ENCODE measurements at regions not wholly inside any gene's neighbourhood (a gene's known extent, or its start where the extent isn't known, plus 50 kb on each side); places are given as distances from the start of the nearest gene placed in this dataset.

DNA sequence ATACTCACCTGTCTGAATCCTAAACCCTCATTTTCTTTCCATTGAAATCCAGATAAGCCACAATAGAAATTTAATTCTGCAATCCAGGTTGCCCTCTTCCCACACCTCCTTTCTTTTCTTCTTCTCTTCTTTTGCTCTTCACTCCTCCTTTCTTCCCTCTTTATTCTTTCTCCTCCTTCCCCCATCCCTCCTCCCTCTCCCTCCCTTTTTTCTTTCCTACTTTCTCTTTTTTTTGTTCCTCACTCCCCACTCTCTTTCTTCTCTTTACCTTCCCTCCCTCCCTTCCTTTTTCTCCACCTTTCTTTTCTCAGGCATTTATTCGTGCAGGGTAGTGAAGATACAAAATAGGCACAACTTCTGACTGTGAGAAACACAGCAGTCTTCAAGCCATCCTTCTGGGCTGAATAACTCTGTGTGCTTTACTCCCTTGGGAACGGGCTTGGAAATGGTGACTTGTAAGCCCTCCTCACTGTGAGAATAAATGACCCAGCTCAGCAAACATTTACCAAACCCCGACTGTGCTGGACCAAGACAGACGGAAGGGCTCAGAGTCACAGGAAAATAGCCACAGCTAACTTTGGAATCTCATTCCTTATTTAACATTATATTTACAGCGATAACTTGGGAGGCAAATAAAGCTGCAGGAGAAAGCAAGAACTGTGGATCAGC lies 140.8 kb downstream of the HAPSTR1 start:
- in situ Hi-C loops (cut with MboI; ENCODE audit: low pct_unique_long_range_greater_than_20kb, low sequenced_read_pairs): no loop called here
- DNase-seq: no peak

DNA sequence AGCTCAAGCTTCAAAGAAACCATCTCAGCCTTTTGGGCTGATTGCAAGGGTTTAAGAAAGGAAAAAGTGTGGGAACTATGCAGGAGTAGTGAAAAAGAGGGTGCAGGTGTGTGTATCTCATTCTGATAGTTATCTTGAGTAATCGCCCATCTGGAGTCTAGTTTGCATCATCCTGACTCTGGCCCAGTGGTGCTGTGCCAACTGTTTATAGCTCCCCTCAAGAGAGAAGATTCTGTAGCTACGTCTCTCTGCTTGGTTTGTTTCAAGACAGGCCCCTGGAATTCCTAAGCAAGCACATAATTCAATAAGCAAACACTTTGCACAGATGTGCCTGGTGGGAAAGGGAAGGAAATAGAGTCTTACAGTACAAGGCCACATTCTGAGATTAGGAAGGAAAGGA lies 144.4 kb downstream of the HAPSTR1 start:
- in situ Hi-C loops (cut with MboI; ENCODE audit: low pct_unique_long_range_greater_than_20kb, low sequenced_read_pairs): no loop called here
- DNase-seq: no peak

DNA sequence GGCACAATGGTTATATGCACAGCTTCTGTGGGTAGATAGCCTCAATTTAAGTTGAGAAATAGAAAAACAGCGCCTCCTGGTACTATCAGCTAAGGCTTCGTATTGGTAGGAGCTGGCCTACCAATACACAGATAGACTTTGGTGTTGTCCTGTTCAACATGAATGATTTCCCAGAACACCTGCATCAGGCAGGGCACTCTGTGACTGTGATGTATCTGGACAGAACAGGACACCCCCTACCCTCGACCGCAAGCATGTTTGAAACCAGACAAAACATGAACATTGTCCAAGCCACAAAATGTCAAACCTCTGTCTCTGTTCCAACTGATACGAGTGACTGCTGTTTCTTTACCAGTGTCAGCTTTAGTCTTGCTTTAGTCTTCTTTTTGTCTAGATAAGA lies 144.9 kb downstream of the HAPSTR1 start:
- in situ Hi-C loops (cut with MboI; ENCODE audit: low pct_unique_long_range_greater_than_20kb, low sequenced_read_pairs): no loop called here
- no peak for DNase-seq

DNA sequence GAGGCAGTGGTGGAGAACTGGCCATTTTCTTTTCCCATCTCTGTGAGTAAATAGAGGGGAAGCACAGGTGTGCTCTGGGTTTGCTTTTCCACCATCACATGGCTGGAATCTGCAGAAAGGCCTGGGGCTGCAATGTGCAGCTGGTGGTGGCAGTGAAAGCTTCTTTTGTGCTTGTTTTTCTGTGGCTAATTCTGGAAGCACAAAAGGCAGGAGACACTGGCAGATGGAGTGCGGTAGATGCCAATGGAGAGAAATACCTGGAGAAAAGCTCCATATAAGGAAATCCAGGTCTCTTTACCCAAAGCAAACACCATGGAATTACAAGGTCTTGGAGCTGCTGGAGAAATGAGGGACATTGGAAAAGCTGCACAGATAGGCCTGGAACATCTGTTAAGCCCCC lies 146.9 kb downstream of the HAPSTR1 start:
- DNase-seq: no peak
- in situ Hi-C loops (cut with MboI; ENCODE audit: low pct_unique_long_range_greater_than_20kb, low sequenced_read_pairs): no loop called here

- DNase-seq: no peak
- in situ Hi-C loops (cut with MboI; ENCODE audit: low pct_unique_long_range_greater_than_20kb, low sequenced_read_pairs): no loop called here
Observed at GRCh38 chr16:9241177-9241576, 149.7 kb downstream of the HAPSTR1 start.

DNA sequence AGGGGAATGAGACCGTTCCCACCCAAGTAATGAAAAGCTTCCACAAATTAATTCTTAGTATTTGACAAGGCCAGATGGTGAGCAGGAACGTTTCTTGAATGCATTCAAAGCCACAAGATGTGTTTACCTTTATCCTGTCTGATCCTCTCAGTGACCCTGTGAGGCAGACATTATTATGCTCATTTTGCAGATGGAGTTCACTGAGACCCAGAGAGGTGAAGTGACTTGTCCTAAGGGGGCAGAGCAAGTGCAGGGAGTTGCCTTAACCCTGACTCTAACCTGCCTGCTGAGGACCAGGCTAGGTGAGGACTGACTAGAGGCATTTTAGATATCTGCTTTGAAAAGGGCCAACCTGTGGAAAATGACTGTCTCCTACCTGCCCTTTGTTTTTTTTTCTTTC lies 156.7 kb downstream of the HAPSTR1 start:
- in situ Hi-C loops (cut with MboI; ENCODE audit: low pct_unique_long_range_greater_than_20kb, low sequenced_read_pairs): no loop called here
- no peak for DNase-seq

DNA sequence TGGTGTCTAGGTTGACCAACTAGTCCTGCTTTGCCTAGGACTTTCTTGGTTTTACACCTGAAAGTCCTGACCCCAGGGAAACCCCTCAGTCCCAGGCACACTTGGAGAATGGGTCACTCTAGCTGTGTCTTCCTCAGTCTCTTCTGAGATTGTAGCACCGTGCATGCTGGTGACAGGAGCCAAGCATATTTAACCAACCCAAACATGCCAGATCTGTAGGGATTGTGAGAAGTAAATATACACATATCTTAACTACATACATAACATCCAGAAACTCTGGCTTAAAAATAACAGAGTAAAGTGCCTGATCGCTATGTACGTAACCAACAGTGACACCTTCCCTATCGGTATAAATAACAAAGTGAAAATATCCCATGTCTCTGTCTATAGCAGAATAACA lies 158.1 kb downstream of the HAPSTR1 start:
- DNase-seq: no peak
- in situ Hi-C loops (cut with MboI; ENCODE audit: low pct_unique_long_range_greater_than_20kb, low sequenced_read_pairs): no loop called here

- DNase-seq: no peak
- in situ Hi-C loops (cut with MboI; ENCODE audit: low pct_unique_long_range_greater_than_20kb, low sequenced_read_pairs): no loop called here
Observed at GRCh38 chr16:9251026-9251425, 159.6 kb downstream of the HAPSTR1 start.

DNA sequence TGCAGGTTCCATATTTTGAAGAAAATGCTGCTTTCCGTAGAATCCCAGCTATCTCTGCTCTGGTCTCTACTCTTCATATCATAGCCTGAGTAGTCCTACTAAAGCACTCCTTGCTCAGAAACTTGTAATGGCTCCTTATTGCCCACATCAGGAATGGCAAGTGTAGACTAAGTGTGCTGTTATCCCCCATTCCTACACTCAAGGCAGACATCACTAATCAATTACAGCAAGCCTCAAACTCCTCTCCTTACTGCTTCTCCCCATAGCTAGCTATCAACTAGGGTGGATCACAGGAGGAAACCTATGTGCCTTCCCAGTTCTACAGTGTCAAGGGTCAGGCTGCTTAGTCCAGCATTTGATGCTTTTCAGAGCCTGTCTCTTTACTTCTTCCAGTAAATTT lies 163.4 kb downstream of the HAPSTR1 start:
- DNase-seq: no peak
- in situ Hi-C loops (cut with MboI; ENCODE audit: low pct_unique_long_range_greater_than_20kb, low sequenced_read_pairs): no loop called here

DNA sequence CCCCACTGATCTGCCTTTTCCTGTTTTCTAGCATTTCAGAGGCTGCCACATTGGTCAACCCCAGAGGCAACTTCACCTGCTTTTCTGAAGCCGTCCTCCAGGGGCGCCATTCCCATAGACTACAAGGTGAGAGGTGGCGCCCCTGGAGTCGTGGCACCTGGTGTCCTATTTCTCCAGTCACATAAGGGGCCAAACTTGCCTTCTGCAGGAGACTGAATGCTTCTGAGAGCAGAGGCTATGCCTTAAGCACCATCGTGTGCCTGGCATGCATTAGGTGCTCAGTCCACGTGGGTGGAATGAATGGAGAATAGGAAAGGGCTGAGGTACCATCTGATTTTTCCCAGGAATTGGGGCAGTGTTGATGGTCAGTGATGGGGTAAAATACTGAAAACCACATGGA lies 164.8 kb downstream of the HAPSTR1 start:
- DNase-seq: peak; percentile 50
- in situ Hi-C loops (cut with MboI; ENCODE audit: low pct_unique_long_range_greater_than_20kb, low sequenced_read_pairs): no loop called here

GRCh38 chr16:9257843-9258242 lies 166.4 kb downstream of the HAPSTR1 start:
- DNase-seq: no peak
- in situ Hi-C loops (cut with MboI; ENCODE audit: low pct_unique_long_range_greater_than_20kb, low sequenced_read_pairs): no loop called here

DNA sequence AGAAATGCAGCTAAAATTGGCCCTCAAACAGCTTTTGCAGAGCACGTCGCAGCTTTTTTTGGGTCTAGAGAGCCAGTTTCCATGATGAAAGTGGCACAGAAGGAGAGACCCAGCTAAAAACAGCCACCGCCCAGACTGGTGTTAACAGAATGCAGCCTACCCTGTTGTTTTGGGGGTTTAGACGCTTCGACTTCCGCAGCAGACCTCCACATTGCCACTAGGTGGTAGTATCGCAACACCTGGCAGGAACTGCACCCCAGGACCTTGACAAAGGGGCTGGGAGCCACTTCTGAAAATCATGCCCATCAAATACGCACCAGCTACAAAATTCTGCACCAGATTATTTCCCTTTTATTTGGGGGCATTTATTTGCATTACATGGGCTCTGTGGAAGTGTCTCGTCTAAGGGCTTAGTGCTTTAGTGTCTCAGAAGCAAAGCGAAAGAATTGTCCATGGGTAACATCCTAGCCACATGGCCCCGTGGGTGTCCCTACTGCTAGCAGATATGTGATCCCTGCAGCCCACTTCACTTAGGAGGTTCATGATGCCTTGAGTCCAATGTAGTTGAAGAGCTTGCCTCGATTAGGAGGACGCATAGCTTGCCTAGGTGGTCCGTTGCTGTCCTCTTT lies 167.1 kb downstream of the HAPSTR1 start:
- peak; percentile 65 for DNase-seq
- in situ Hi-C loops (cut with MboI; ENCODE audit: low pct_unique_long_range_greater_than_20kb, low sequenced_read_pairs): no loop called here

GRCh38 chr16:9259914-9260608 lies 168.6 kb downstream of the HAPSTR1 start:
- in situ Hi-C loops (cut with MboI; ENCODE audit: low pct_unique_long_range_greater_than_20kb, low sequenced_read_pairs): no loop called here
- no peak for DNase-seq

DNA sequence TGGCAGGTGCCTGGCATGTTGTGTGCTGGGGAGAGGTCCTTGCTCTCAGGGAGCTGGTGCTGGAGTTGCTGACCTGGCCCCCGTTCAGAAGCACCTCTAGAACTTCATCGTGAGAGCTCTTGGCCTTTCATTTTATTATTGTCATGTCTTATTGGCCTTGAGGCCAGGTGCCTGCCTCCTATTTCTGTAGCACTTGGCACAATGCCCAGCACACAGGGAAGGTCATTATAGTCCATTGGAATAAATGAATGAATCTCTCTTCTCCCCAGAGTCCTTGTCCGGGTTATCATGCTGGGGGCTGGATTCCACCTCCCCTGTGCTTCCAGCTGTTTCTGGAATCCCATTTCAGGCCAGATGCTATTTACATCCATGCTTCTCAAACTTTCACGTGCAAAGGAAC lies 169.2 kb downstream of the HAPSTR1 start:
- no peak for DNase-seq
- in situ Hi-C loops (cut with MboI; ENCODE audit: low pct_unique_long_range_greater_than_20kb, low sequenced_read_pairs): no loop called here

- no peak for DNase-seq
- in situ Hi-C loops (cut with MboI; ENCODE audit: low pct_unique_long_range_greater_than_20kb, low sequenced_read_pairs): no loop called here
Observed at GRCh38 chr16:9261376-9261775, 169.9 kb downstream of the HAPSTR1 start.

GRCh38 chr16:9262941-9263715 lies 171.7 kb downstream of the HAPSTR1 start:
- no peak for DNase-seq
- in situ Hi-C loops (cut with MboI; ENCODE audit: low pct_unique_long_range_greater_than_20kb, low sequenced_read_pairs): no loop called here

DNA sequence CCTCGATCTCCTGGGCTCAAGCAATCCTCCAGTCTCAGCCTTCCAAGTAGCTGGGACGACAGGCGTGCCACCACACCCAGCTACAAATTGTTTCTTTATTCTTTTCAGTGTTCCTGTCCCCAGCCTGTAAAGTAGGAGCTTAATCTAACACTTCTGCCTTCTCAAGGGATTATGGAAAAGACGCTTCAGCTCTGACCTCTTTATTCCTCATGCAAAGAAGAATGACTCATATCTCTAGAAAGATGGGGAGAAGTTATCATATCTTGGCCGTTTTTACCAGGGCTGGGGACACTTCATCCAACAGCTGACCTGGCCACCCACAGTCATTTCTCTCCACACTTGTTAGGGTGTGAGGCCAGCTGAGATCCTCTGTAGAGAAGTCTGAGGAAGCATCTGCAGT lies 172.6 kb downstream of the HAPSTR1 start:
- in situ Hi-C loops (cut with MboI; ENCODE audit: low pct_unique_long_range_greater_than_20kb, low sequenced_read_pairs): no loop called here
- no peak for DNase-seq

GRCh38 chr16:9268446-9268845 lies 177.0 kb downstream of the HAPSTR1 start:
- DNase-seq: no peak
- in situ Hi-C loops (cut with MboI; ENCODE audit: low pct_unique_long_range_greater_than_20kb, low sequenced_read_pairs): no loop called here

DNA sequence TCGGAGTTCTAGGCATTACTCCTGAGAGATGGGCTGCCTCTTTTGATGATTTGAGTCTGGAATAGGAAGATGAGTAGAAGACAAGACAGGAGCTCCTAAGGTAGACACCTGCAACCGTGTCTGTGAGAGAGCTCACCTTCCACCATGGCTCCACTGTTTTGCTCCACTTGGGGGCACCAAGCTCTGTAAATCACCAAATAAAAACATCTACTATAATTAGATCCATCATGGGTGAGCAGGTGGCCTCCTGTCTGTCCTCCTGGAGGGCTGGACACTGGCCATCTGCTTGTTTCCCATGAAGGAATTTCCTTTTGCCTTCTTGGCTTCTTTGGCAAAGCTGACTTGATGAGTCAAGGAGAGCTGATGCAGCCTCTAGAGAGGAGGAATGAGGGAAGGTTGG lies 179.0 kb downstream of the HAPSTR1 start:
- DNase-seq: no peak
- in situ Hi-C loops (cut with MboI; ENCODE audit: low pct_unique_long_range_greater_than_20kb, low sequenced_read_pairs): no loop called here

DNA sequence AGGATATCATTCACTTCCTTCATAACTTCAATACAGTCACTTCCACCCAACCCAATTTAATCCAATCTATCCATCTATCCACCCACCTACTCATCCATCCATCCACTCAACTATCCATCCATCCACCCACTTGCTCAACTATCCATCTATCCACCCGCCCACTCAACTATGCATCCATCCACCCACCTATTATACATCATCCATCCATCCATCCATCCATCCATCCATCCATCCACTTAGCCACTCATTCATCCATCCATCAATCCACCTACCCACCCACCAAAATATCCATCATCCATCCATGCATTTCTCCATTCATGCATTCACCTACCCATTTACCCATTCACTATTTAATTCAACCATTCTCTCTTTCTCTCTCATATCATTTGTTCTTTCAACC lies 179.5 kb downstream of the HAPSTR1 start:
- DNase-seq: no peak
- in situ Hi-C loops (cut with MboI; ENCODE audit: low pct_unique_long_range_greater_than_20kb, low sequenced_read_pairs): no loop called here
